NCI-H82 treated with DMSO at 0.1 percent for 48 hours (cell line): ENCODE measurements at regions not wholly inside any gene's neighbourhood (a gene's known extent, or its start where the extent isn't known, plus 50 kb on each side); places are given as distances from the start of the nearest gene placed in this dataset.

Experiments
- DNase-seq: peaks from one replicate; lab custom pipeline; 2025; ENCODE audit not compliant: unreplicated experiment; lab: John Stamatoyannopoulos, UW

DNA sequence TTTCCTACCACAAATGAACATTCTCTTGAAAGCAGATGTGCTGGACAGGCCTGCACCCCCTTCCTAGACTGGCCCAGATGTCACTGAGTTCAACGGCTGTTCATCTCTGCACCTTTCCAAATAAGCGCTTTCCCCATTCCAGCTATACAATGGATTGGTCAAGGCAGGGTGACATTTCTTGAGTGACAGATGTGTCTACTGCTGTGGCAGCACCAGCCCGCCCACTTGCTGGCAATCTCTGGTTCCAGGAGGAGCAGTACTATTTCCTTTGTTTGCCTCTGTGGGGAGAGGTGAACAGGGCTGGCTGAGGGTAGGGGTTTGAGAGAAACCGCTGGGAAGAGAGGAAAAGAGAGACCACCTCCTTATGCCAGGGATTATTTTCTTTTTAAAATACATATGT lies 269.5 kb upstream of the POU3F3 start:
- DNase-seq: no peak

DNA sequence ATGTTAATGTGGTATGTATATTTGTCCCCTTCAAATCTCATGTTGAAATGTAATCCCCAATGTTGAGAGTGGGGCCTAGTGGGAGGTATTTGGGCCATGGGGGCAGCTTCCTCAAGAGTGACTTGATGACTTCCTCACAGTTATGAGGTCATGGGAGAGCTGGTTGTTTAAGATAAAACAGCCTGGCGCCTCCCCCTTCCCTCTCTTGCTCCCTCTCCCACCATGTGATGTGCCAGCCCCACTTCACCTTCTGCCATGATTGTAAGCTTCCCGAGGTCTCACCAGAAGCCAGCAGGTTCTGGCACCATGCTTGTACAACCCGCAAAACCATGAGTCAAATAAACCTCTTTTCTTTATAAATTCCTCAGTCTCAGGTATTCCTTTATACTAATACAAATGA lies 258.3 kb upstream of the POU3F3 start:
- DNase-seq: no peak

DNA sequence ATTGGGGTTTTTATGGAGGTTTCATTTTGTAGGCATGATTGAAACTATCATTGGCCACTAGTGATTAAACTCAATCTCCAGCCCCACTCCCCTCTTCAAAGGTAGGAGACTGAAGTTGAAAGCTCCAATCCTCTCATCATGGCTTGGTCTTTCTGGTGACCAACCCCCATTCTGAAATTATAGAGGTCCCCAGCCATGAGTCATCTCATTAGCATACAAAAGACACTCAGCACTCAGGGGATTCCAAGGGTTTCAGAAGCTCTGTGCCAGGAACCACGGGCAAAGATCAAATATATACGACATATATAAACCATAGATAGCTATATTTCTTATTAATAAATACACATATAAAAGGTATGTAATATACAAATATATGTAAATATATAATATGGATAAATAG lies 256.0 kb upstream of the POU3F3 start:
- DNase-seq: no peak

DNA sequence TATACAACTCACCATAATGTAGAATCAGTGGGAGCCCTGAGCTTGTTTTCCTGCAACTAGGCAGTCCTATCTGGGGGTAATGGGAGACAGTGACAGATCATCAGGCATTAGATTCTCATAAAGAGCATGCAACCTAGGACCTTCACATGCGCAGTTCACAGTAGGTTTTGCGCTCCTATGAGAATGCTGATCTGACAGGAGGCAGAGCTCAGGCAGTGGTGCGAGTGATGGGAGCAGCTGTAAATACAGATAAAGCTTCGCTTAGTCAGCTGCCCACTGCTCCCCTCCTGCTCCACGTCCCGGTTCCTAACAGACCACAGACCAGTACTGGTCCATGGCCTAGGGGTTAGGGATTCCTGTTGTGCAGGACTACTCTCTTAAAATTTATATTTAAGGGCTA lies 255.3 kb upstream of the POU3F3 start:
- no peak for DNase-seq

DNA sequence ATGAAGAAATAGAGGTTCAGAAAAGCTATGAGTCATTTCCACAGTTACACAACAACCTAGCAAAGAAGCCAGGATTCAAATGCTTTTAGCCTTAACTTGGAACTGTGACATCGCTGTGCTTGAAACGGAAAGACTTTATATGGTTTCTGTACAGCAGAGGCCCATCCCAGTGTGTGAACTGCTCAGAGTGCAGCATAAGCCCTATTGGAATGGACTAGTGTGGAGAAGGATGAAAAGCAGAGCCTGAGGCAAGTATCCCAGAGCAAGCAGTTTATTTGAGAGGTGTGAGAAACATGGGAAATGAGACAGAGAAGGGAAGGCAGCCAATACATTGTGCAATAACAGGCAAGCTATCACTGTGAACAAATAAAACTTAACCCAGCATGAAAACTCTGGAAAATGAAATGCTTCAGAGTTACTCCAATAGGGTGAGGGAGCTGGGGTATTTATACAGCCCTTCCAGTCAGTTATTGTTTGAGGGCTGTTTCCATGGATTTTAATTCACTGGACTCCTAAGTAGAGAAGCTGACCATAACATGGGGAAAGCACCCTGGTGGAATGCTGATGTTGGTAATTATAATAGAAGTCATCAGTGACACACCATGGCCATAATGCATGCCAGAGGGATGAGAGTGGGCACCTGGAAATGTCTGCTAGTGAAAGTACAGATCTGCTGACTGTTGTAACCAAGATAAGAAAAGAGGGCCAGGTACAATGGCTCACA lies 254.0 kb upstream of the POU3F3 start:
- DNase-seq: no peak

DNA sequence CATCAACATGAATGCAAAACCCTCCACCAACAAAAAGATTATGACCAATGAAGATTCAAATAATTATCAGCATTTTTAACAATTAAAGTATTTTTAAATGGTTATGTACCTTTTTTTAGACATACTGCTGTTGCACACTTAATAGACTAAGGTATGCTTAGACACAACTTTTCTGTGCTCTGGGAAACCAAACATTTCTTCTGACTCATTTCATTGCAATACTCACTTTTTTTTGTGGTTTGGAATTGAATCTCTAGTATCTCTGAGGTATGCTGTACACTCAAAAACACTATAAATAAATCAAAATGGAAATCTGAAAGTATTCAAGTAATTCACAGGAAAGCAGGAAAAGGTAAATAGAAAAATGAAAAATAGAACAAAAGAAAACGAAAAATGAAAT lies 247.9 kb upstream of the POU3F3 start:
- no peak for DNase-seq

DNA sequence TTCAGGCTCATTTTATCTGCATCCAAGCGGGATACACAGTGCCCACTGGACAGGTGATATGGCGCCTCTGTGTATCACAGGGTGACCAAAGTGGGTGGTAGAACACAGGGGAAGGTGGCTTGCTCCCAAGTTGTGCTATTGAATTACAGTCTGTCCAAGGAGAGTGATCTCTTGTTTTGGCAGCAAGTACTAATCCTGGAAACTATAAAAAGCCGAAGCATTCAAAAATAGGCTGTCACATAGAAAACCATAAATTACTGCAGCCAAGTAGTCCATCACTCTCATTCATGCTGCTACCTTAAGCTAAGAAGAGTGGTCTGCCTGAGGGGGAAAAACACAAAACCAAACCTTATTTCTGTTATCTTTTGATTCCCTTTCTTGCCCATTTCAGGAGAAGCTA lies 237.1 kb upstream of the POU3F3 start:
- DNase-seq: no peak

DNA sequence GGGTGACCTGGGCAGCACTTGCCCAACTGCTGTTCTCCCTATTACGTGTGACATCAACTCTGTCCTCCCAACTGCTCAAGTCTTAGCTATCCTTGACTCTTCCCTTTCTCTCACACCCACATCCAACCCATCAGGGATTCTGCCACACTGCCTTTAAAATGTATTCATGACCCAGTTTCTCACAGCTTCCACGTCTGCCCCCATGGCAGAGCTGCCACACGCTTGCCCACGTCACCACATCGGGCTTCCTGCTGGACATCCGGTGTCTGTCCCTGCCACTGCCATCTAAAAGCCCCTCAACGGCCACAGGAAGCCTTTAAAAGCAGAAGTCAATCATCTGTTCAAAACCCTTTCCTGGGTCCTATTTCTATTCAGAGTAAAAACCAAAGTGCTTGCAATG lies 233.1 kb upstream of the POU3F3 start:
- DNase-seq: no peak

DNA sequence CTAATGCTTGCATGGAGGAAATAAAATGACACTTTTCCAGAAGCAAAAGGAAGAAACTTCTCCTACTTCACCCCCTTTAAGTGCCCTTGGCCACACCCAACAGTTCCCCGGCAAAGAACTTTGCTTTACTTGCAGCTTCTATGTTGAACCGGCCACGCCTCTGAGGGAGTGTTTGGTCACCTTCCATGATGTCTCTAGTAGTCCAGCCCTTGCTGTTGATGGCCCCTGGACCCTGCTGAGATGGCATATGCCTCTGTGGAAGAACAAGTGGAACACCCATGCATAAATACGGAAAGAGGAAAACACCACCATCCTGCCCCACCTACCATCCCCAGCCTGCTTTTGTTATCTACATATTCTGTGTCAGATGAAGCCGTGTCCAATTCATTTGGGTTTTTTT lies 218.3 kb upstream of the POU3F3 start:
- no peak for DNase-seq

DNA sequence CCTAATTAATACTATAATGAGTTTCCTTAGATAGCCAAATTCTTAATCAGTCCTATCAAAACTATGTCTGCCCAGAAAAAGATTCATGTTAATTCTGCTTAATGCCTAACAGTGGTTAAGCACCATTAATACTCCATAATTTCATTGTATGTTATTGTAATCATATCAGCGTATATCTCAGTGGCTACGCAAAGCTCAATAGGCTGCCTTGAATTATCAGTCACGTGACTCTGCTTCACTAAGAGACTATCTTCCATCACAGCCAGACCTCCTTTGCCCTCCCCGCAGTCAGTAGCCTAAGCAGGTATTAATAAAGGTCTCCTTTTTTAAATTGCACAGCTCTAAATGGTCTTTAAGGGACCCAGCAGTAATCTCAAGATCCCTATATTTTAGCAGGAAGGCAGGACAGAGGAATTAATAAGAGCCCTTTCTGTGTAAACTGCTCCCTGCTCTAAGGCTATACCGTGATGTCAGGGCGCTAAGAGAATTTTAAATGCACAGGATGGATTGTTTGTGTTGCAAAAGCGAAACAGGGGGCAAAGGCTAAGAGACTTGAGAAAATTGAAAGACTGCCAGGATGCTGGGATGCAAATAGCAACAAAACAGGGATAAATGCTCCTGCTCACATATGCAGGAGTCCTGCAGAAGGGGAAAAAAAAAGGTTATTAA lies 215.6 kb upstream of the POU3F3 start:
- no peak for DNase-seq

DNA sequence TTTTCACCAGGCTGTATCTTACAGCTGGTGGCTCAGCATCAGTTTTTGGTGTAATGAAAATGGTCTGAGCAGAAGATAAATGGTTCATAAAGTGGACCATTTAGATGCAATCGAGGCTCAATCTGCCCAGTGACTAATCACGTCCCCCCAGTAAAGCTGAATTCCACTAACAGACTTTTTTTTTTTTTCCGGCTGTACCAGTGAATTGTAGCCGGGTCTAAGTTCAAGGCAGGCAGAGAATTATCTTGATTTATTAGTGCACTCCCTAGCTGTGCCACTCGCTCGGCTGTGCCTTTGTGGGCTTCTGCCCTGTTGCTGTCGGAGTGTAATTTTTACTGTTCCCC lies 215.1 kb upstream of the POU3F3 start:
- no peak for DNase-seq

DNA sequence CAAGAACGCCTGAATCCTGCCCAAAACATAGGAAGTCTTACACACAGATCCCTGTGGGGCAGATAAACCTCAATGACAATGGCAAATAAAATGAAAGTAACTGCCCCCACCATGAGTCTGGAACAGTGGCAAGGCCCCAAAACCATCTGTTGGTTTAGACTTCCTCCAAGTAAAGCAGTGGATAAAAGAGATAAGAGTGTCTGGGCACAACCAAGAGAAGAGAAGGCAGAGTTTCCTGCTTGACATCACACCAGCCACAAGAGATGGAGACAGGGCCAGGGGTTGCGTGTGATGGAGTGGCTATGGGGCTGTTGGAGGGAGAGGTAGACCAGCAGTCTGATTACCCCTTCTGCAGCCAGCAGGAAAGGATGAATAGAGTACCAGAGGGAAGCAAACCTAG lies 212.1 kb upstream of the POU3F3 start:
- DNase-seq: no peak

DNA sequence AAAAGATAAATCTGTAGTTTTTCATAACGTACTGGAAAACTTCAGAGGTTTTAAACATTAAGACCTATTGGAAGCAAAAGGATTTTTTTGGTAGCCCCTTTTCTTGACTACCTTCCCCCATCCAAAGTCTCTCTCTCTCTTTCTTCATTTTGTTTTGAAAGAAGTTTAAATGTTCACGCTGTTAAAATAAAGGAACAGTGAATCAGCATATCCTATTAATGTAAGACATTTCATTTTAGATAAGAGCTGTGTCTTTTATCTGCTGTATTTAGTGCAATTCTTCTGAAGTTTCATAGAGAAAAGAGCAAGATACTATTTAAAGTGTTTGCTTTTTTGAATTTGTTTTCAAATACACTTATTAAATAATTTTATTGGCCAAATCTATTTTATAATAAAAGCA lies 205.5 kb upstream of the POU3F3 start:
- no peak for DNase-seq

DNA sequence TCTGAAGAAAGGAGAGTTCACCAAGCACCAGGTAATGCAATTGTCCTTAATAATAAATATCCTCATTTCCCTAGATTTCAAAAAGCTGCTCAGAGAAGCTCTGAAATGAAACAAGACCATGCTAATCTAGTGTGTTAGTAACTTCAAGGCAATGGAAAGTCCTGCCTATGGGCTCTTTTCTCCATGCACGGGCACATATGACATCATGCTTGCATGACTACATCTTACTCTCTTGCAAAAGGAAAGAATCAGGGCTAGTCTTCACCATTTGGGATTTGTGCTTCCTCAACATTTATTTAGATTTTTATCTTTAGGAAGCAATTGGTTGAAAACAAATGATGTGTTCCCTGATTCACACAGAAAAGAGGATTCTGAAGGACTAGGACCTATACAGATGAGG lies 204.0 kb upstream of the POU3F3 start:
- no peak for DNase-seq

DNA sequence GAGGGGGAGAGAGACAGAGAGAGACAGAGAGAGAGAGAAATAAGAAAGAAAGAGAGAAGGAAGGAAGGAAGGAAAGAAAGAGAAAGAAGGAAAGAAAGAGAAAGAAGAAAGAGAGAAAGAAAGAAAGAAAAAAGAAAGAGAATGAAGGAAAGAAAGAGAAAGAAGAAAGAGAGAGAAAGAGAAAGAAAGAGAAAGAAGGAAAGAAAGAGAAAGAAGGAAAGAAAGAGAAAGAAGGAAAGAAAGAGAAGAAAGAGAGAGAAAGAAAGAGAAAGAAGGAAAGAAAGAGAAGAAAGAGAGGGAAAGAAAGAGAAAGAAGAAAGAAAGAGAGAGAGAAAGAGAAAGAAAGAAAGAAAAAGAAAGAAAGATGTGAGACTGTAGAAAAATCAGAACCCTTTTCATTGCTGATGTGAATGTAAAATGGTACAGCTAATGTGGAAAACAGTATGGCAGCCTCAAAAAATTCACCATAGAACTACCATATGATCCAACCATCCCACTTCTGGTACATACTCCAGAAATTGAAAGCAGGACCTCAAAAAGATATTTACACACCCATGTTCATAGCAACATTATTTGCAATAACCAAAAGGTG lies 203.4 kb upstream of the POU3F3 start:
- DNase-seq: no peak

DNA sequence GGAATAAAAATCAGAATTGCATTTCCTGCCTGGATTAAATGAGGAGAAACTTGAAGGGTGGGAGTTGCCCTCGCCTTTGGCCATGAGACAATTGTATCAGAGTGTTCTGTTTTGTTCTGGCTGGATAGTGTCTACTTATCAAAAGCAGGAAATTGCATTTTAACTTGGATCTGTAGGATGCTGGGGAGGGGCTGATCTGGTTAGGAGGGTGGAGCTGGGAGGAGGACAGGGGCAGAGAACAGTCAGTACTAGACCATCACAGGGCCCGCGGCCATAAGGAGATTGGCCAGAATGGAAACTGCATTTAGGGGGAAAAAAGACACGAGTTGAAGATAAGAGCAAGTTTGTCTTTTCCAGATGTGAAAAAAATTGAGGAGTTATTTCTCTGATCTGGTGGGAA lies 199.1 kb upstream of the POU3F3 start:
- DNase-seq: no peak

DNA sequence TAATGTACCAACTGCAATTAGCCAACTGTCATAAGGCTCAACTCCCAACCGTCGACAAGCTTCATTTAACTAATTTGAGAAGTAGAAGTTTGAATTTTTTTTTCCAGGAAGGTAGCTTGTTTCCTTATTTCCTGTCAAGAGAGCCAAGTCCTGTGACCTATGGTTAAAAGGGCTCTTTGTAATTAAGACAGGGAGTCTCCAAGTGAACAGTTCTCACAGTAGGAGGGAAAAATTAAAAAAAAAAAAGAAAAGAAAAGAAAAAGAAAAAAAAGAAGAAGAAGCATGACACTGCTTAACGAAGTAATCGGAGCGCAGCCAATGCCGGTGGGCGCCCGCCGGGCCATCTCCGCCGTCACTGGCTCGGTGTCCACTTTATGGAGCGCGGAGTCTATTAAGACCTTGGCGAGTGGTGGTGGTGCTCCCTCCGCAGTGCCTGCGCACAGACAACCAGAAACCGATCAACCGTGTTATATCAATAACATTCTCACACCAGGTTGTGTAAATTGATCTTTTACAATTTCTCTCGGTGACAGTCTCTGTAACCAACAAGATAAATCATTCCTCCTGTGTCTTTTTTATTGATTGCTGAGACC lies 197.2 kb upstream of the POU3F3 start:
- no peak for DNase-seq

DNA sequence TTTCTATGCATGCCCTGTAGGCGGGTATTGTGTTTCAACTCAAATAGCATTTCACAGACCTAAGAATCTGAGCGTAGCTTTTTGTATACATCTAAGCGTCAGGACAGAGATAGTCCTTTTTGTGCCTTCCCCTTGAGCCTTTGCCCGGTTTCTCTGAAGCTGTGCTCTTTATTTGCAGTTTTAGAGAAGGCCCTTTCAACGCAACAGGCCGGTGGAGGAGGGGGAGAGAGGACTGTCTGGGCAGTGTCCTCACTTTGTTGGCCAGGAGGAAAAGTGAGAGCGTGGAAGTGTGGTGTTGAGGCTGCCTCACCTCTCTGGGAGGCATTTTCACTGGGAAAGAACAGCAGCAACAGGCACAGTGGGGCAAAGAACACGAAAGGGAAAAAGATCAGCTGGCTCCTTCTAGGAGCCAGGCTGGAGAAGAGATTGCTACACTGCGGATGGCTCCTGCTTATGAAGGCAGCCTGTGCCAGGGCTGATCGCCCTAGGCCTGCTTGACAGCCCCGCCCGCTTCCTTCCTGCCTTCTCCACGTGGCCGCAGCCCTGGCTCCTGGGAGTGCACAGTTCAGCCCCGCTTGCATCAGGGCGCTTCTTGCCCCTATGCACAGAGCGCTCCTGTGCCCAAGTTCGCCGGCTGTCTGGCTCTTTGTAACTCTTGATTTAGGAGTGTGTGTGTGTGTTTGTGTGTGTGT lies 195.6 kb upstream of the POU3F3 start:
- no peak for DNase-seq

DNA sequence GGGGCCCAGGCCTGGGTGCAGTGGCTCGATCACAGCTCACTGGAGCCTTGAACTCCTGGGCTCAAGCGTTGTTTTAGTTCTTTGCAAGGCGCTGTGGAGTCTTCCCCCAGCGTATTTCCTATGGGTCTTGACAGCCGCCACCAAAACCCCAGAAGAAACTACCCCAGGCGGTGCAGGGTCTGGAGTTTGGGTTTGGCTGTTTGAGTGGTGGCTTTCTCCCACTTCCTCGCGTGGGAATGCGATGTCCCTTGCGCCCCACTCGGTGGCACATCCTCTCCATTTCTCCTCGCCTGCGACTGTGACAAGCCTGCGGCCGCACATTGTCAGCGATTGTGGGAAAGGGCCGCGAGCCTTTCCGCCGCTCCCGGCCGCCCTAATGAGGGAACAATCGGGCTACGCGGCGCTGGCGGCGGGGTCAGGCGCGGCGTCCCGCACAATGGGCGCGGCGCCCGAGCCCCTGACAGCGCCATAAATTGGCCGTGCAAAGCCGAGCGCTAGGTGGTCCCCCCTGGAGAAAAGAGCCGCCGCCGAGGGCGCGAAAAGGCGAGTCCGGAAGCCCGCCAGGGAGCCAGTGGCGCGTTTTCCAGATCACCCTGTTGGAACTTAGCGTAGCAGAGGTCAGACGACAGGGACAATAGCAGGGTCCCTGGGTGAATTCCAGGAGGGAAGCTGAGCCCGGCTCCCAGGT lies 194.9 kb upstream of the POU3F3 start:
- no peak for DNase-seq

DNA sequence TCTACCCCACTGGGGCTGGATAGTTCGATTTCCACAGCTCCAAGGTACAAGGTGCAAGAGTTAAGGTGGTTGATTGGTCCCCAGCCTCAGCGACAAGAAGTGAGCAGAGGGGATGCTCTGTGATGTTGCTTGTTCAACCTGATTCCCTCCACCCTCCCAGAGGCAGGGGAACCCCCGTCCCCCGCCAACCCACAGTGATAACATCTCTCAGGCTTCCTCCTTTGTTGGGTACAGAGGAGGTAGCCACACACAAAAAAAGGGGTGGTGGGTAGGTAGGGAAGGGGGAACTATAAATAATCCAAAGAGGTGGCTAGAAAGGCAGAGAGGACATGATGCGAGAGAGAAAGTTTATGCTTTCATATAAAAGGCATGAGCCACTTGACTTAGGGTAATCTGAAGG lies 192.9 kb upstream of the POU3F3 start:
- DNase-seq: no peak

DNA sequence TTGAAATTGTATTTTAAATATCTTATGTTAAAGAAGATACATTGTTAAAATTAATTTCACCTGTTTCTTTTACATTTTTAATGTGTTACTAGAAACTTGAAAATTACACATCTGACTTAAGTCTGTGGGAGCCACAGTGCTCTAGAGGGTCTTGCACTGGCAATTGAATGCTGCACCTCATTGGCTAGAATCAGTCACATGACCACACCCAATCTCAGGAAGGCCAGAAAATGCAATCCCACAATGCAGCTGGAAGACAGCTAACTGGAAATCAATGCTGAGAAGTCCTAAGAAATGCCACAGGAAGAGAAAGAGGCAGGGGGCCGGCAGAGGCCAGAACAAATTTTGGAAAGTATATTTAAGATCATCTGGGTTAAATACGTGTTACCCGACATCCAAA lies 189.2 kb upstream of the POU3F3 start:
- no peak for DNase-seq
